ENCODE measurements at regions not wholly inside any gene's neighbourhood (a gene's known extent, or its start where the extent isn't known, plus 50 kb on each side); places are given as distances from the start of the nearest gene placed in this dataset.
"Not testable (repeated sequence)": the region's sequence is repeated elsewhere in the genome, so short reads cannot be mapped to it uniquely, and the experiment has no call there.

- Mint-ChIP-seq H3K27me3 (ENCODE audit: insufficient read depth) (peaks cover 2% of the 10 kb centered on the region), H3K4me1 (no peaks in the 10 kb centered on the region), H3K9me3 (no peaks in the 10 kb centered on the region), H3K27ac (no peak overlapping the region), H3K36me3 (ENCODE audit: low read depth) (no peaks in the 10 kb centered on the region), H3K4me3 (no peak overlapping the region)
- whole genome bisulfite sequencing, 2 experiments (ENCODE audit: insufficient coverage in 1 of 2, insufficient read length in 1 of 2): 82 to 95% methylated on average over 2 to 3 of the region's 4 CpGs
- Histone ChIP-seq H3K9ac (ENCODE audit: extremely low read depth, low read length, poor library complexity, severe bottlenecking) (no peak overlapping the region), H3K27me3 (ENCODE audit: control insufficient read depth, insufficient read depth, low read length, poor library complexity, severe bottlenecking) (no peaks in the 10 kb centered on the region), H3K27ac (ENCODE audit: low read depth, low read length) (no peak overlapping the region), H3K4me1 (ENCODE audit: control insufficient read depth, insufficient read depth, low read length) (no peaks in the 10 kb centered on the region), H3K4me3 (ENCODE audit: low read length) (no peak overlapping the region), H3K9me3 (ENCODE audit: control insufficient read depth, low read length) (no peaks in the 10 kb centered on the region), H3K36me3 (ENCODE audit: control insufficient read depth, insufficient read depth, low read length) (no peaks in the 10 kb centered on the region)
- no peak for DNase-seq
- no peak for TF ChIP-seq CTCF (conservative IDR thresholded peaks at IDR 0.05)
Measured at GRCh38 chr1:224554620-224555259, 61.4 kb upstream of the CNIH3 start.

DNA sequence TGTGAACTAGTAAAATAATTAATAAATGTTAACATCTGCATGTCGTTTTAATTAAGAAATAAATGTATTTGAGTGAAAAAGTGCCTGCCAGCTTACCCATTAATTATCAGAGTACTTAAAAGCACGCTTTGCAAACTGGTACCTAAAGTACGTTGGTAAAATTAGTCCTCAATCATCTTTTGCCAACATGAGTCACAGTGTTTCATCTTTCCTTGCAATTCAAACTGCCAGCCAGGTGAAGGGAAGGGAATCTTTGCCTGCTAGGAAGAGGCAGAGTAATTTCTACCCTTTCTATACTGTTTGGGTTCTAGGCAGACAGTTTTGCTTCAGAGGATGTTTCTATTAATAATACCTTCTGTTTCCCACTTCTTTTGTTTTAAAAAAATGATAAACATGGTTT lies 57.2 kb upstream of the CNIH3 start:
- H3K27ac ChIP-seq (ENCODE audit: low read depth, low read length): no peak overlapping the region
- peaks cover 3% of the 10 kb centered on the region for H3K27me3 Mint-ChIP-seq (ENCODE audit: insufficient read depth)
- no peaks in the 10 kb centered on the region for H3K4me1 ChIP-seq (ENCODE audit: control insufficient read depth, insufficient read depth, low read length)
- no peaks in the 10 kb centered on the region for H3K36me3 ChIP-seq (ENCODE audit: control insufficient read depth, insufficient read depth, low read length)
- H3K27ac Mint-ChIP-seq: no peak overlapping the region
- no peaks in the 10 kb centered on the region for H3K27me3 ChIP-seq (ENCODE audit: control insufficient read depth, insufficient read depth, low read length, poor library complexity, severe bottlenecking)
- WGBS, 2 experiments (ENCODE audit: insufficient coverage in 1 of 2, insufficient read length in 1 of 2): 81 to 100% methylated on average over 2 to 3 of the region's 3 CpGs
- no peak for TF ChIP-seq CTCF (conservative IDR thresholded peaks at IDR 0.05)
- H3K4me1 Mint-ChIP-seq: no peaks in the 10 kb centered on the region
- no peak overlapping the region for H3K4me3 Mint-ChIP-seq
- H3K9me3 Mint-ChIP-seq: peaks cover 17% of the 10 kb centered on the region
- no peak overlapping the region for H3K4me3 ChIP-seq (ENCODE audit: low read length)
- peaks cover 18% of the 10 kb centered on the region for H3K9me3 ChIP-seq (ENCODE audit: control insufficient read depth, low read length)
- no peak overlapping the region for H3K9ac ChIP-seq (ENCODE audit: extremely low read depth, low read length, poor library complexity, severe bottlenecking)
- no peaks in the 10 kb centered on the region for H3K36me3 Mint-ChIP-seq (ENCODE audit: low read depth)
- DNase-seq: no peak

- Mint-ChIP-seq H3K9me3 (peaks cover 17% of the 10 kb centered on the region), H3K4me1 (no peaks in the 10 kb centered on the region), H3K4me3 (no peak overlapping the region), H3K27me3 (ENCODE audit: insufficient read depth) (peaks cover 5% of the 10 kb centered on the region), H3K27ac (no peak overlapping the region), H3K36me3 (ENCODE audit: low read depth) (no peaks in the 10 kb centered on the region)
- Histone ChIP-seq H3K27ac (ENCODE audit: low read depth, low read length) (no peak overlapping the region), H3K9me3 (ENCODE audit: control insufficient read depth, low read length) (peaks cover 18% of the 10 kb centered on the region), H3K4me1 (ENCODE audit: control insufficient read depth, insufficient read depth, low read length) (no peaks in the 10 kb centered on the region), H3K27me3 (ENCODE audit: control insufficient read depth, insufficient read depth, low read length, poor library complexity, severe bottlenecking) (no peaks in the 10 kb centered on the region), H3K4me3 (ENCODE audit: low read length) (no peak overlapping the region), H3K9ac (ENCODE audit: extremely low read depth, low read length, poor library complexity, severe bottlenecking) (no peak overlapping the region), H3K36me3 (ENCODE audit: control insufficient read depth, insufficient read depth, low read length) (no peaks in the 10 kb centered on the region)
- TF ChIP-seq CTCF (conservative IDR thresholded peaks at IDR 0.05): no peak
- whole genome bisulfite sequencing, 2 experiments (ENCODE audit: insufficient coverage in 1 of 2, insufficient read length in 1 of 2): 94 to 96% methylated on average over 4 to 5 of the region's 5 CpGs
- no peak for DNase-seq
Measured at GRCh38 chr1:224559981-224560728, 56.0 kb upstream of the CNIH3 start.

GRCh38 chr1:224562881-224563280 lies 53.2 kb upstream of the CNIH3 start:
- not testable (repeated sequence) for DNase-seq; H3K27ac ChIP-seq (ENCODE audit: low read depth, low read length); H3K27me3 Mint-ChIP-seq (ENCODE audit: insufficient read depth); H3K36me3 ChIP-seq (ENCODE audit: control insufficient read depth, insufficient read depth, low read length); H3K4me3 ChIP-seq (ENCODE audit: low read length); H3K9ac ChIP-seq (ENCODE audit: extremely low read depth, low read length, poor library complexity, severe bottlenecking); H3K27me3 ChIP-seq (ENCODE audit: control insufficient read depth, insufficient read depth, low read length, poor library complexity, severe bottlenecking); H3K4me1 ChIP-seq (ENCODE audit: control insufficient read depth, insufficient read depth, low read length); H3K4me1 Mint-ChIP-seq; H3K36me3 Mint-ChIP-seq (ENCODE audit: low read depth); H3K4me3 Mint-ChIP-seq; H3K27ac Mint-ChIP-seq
- H3K9me3 ChIP-seq (ENCODE audit: control insufficient read depth, low read length): peaks cover 18% of the 10 kb centered on the region
- H3K9me3 Mint-ChIP-seq: peaks cover 17% of the 10 kb centered on the region
